H1 (cell line): ENCODE measurements at regions not wholly inside any gene's neighbourhood (a gene's known extent, or its start where the extent isn't known, plus 50 kb on each side); places are given as distances from the start of the nearest gene placed in this dataset.

Source experiments
- ASH2L ChIP-seq: fragments of 200-600, 300-600 bp; sonication (generic); IDR thresholded peaks from one replicate; pipeline ENCODE4 v1.7.1; 2017; ENCODE audit warnings: low read length
- ATF2 ChIP-seq: IDR thresholded peaks from 2 replicates; pipeline ENCODE4 v1.6.1; 2012; ENCODE audit warnings: low read length, inconsistent platforms
- CREB1 ChIP-seq: IDR thresholded peaks from 2 replicates; pipeline ENCODE4 v1.6.1; 2012; ENCODE audit warnings: inconsistent platforms
- CTCF ChIP-seq, 3 experiments: IDR thresholded peaks; 1 replicate in 2 of 3; 2 replicates in 1 of 3; pipeline versions ENCODE4 v1.5.1 to v1.6.1; 2011; ENCODE audit warnings: low read length in 3 of 3, mild to moderate bottlenecking in 3 of 3, inconsistent platforms in 2 of 3, low read depth in 1 of 3, moderate library complexity in 1 of 3; ENCODE audit not compliant: insufficient read depth in 1 of 3; ENCODE audit errors: control extremely low read depth in 1 of 3
- EP300 ChIP-seq, 2 experiments: IDR thresholded peaks; 1 replicate in 1 of 2; 2 replicates in 1 of 2; pipeline ENCODE4 v1.6.1; 2011 to 2012; ENCODE audit warnings: low read depth in 2 of 2, low read length in 2 of 2, mild to moderate bottlenecking in 2 of 2, borderline replicate concordance in 1 of 2, inconsistent platforms in 1 of 2, moderate library complexity in 1 of 2
- EZH2 ChIP-seq: fragments of 200-600 bp; sonication (generic); IDR thresholded peaks from 2 replicates; pipeline ENCODE4 v1.7.1; 2012; ENCODE audit warnings: low read depth, mild to moderate bottlenecking, moderate library complexity, low read length, inconsistent platforms; ENCODE audit not compliant: severe bottlenecking
- GABPA ChIP-seq: IDR thresholded peaks from 2 replicates; pipeline ENCODE4 v1.6.1; 2011; ENCODE audit warnings: mild to moderate bottlenecking, low read length, moderate library complexity, borderline replicate concordance; ENCODE audit not compliant: insufficient read depth
- KDM1A ChIP-seq: fragments of 200-600, 300-600 bp; sonication (generic); IDR thresholded peaks from 2 replicates; pipeline ENCODE4 v1.7.1; 2016; ENCODE audit warnings: mild to moderate bottlenecking, low read length, borderline replicate concordance
- KDM5A ChIP-seq: fragments of 200-600 bp; IDR thresholded peaks from 2 replicates; pipeline ENCODE4 v1.7.1; 2012; ENCODE audit warnings: mild to moderate bottlenecking, low read length, inconsistent platforms, mixed read lengths
- POLR2A ChIP-seq, 2 experiments: IDR thresholded peaks; 1 replicate in 1 of 2; 2 replicates in 1 of 2; pipeline ENCODE4 v1.6.1; 2011; ENCODE audit warnings: low read depth in 2 of 2, low read length in 2 of 2, mild to moderate bottlenecking in 2 of 2; ENCODE audit errors: control extremely low read depth in 1 of 2
- POLR2AphosphoS5 ChIP-seq: IDR thresholded peaks from 2 replicates; pipeline ENCODE4 v1.6.1; 2011; ENCODE audit warnings: low read depth, low read length
- SP1 ChIP-seq: IDR thresholded peaks from 2 replicates; pipeline ENCODE4 v1.6.1; 2011; ENCODE audit warnings: low read depth, low read length
- ZNF274 ChIP-seq: IDR thresholded peaks from 2 replicates; pipeline ENCODE4 v1.7.0; 2012; ENCODE audit warnings: low read length, borderline replicate concordance; ENCODE audit errors: extremely low read depth

- no peak for TF ChIP-seq POLR2A (IDR thresholded peaks at IDR 0.05; ENCODE audit: control extremely low read depth in 1 of 2, low read depth in 2 of 2, low read length in 2 of 2)
- no peak for TF ChIP-seq CTCF (IDR thresholded peaks at IDR 0.05; ENCODE audit: control extremely low read depth in 1 of 3, insufficient read depth in 1 of 3, low read depth in 1 of 3, low read length in 3 of 3)
- TF ChIP-seq ASH2L, result no peak
- TF ChIP-seq EZH2, result no peak
- no peak for TF ChIP-seq CREB1
- no peak for TF ChIP-seq ATF2
- no peak for TF ChIP-seq ZNF274
- no peak for TF ChIP-seq KDM1A
- no peak for TF ChIP-seq SP1
- no peak for TF ChIP-seq KDM5A
- TF ChIP-seq GABPA, result no peak
- no peak for TF ChIP-seq EP300 (IDR thresholded peaks at IDR 0.05; ENCODE audit: borderline replicate concordance in 1 of 2, low read depth in 2 of 2, low read length in 2 of 2)
- no peak for TF ChIP-seq POLR2AphosphoS5
These were observed 1210.3 kb upstream of the ZEB2 start for GRCh38 chr2:145729993-145730770.
